A673 (cell line): ENCODE measurements at regions not wholly inside any gene's neighbourhood (a gene's known extent, or its start where the extent isn't known, plus 50 kb on each side); places are given as distances from the start of the nearest gene placed in this dataset.

Source experiments
- BruUV-seq: library from RNA; stranded (reverse); fragments of 400-500 nt; replicated peaks from 2 replicates; lab custom pipeline; 2021; lab: Mats Ljungman, UMichigan
- CTCF ChIA-PET: fragments of 300-600 bp; sonication (Branson Sonifier 250); formaldehyde crosslinking; loops from one replicate; lab custom pipeline; 2022; ENCODE audit warnings: antibody characterized with exemption; lab: Charles Lee
- POLR2A ChIA-PET: fragments of 300-600 bp; sonication (Branson Sonifier 250); formaldehyde crosslinking; loops from one replicate; lab custom pipeline; 2022; ENCODE audit warnings: antibody characterized with exemption; ENCODE audit not compliant: low non-redundant PET; lab: Charles Lee
- DNase-seq: peaks from one replicate; pipeline ENCODE4 v3.0.0-alpha.2; 2015; ENCODE audit warnings: low spot score
- H3K27ac ChIP-seq: fragments of 200-600 bp; sonication (generic); 2 replicates; pipeline ENCODE4 v1.5.1; 2016; ENCODE audit warnings: mixed run types, low read depth, mild to moderate bottlenecking, mixed read lengths, antibody characterized with exemption, low read length; ENCODE audit not compliant: poor library complexity, severe bottlenecking
- H3K27me3 ChIP-seq: fragments of 200-600 bp; sonication (generic); replicated peaks from 2 replicates; pipeline ENCODE4 v1.6.1; 2017; ENCODE audit warnings: mixed run types, low read depth, mild to moderate bottlenecking, mixed read lengths, antibody characterized with exemption, low read length; ENCODE audit not compliant: insufficient read depth, poor library complexity
- H3K36me3 ChIP-seq: fragments of 200-600 bp; sonication (generic); 2 replicates; pipeline ENCODE4 v1.6.1; 2016; ENCODE audit warnings: mixed run types, mild to moderate bottlenecking, mixed read lengths, antibody characterized with exemption, low read length; ENCODE audit not compliant: insufficient read depth, poor library complexity, severe bottlenecking
- H3K4me1 ChIP-seq: fragments of 200-600 bp; sonication (generic); 2 replicates; pipeline ENCODE4 v1.6.1; 2017; ENCODE audit warnings: mixed run types, mild to moderate bottlenecking, mixed read lengths, antibody characterized with exemption, low read length; ENCODE audit not compliant: insufficient read depth, poor library complexity, severe bottlenecking
- H3K4me3 ChIP-seq: fragments of 200-600 bp; sonication (generic); 2 replicates; pipeline ENCODE4 v1.5.1; 2016; ENCODE audit warnings: low read depth, mixed run types, mild to moderate bottlenecking, mixed read lengths, low read length; ENCODE audit not compliant: poor library complexity, severe bottlenecking
- H3K9me3 ChIP-seq: fragments of 200-600 bp; sonication (generic); 2 replicates; pipeline ENCODE4 v1.6.1; 2016; ENCODE audit warnings: mixed run types, low read depth, mild to moderate bottlenecking, mixed read lengths, antibody characterized with exemption, low read length; ENCODE audit not compliant: poor library complexity, severe bottlenecking
- CTCF ChIP-seq: fragments of 300-800, 200-600 bp; sonication (generic); conservative IDR thresholded peaks from 2 replicates; pipeline ENCODE4 v1.5.1; 2017; ENCODE audit warnings: low read depth, mild to moderate bottlenecking, antibody characterized with exemption, low read length, moderate library complexity, mixed read lengths
- EZH2 ChIP-seq: fragments of 200-600 bp; sonication (generic); IDR thresholded peaks from 2 replicates; pipeline ENCODE4 v1.6.1; 2017; ENCODE audit warnings: borderline replicate concordance, low read depth, mild to moderate bottlenecking, mixed read lengths, antibody characterized with exemption, low read length; ENCODE audit not compliant: poor library complexity, severe bottlenecking
- intact Hi-C: fragments of 100-400 bp; cut with micrococcal nuclease; formaldehyde crosslinking; loops from one replicate; pipeline ENCODE4 v1.10.0; 2022; ENCODE audit not compliant: unreplicated experiment

GRCh38 chr5:130777794-130778193, 387.3 kb downstream of the HINT1 start:
- no peak for TF ChIP-seq CTCF
- no peak for TF ChIP-seq EZH2

GRCh38 chr5:130773813-130774212, 391.2 kb downstream of the HINT1 start:
- no peaks in the 10 kb centered on the region for H3K4me1 ChIP-seq
- H3K4me3 ChIP-seq = no peak overlapping the region
- H3K27ac ChIP-seq = no peak overlapping the region
- H3K9me3 ChIP-seq = no peaks in the 10 kb centered on the region
- DNase-seq = no peak
- intact Hi-C loops = no loop called here
- BruUV-seq = no TSS peak
- H3K27me3 ChIP-seq = peaks cover 9% of the 10 kb centered on the region
- no peaks in the 10 kb centered on the region for H3K36me3 ChIP-seq
- CTCF ChIA-PET = no interaction called here
- POLR2A ChIA-PET = no interaction called here
- TF ChIP-seq CTCF (no peak), EZH2 (no peak)

More at GRCh38 chr5:130777794-130778193, 387.3 kb downstream of the HINT1 start:
- CTCF ChIA-PET = no interaction called here
- POLR2A ChIA-PET = no interaction called here
- Histone ChIP-seq H3K9me3 (no peaks in the 10 kb centered on the region), H3K27ac (no peak overlapping the region), H3K27me3 (peaks cover 9% of the 10 kb centered on the region), H3K36me3 (no peaks in the 10 kb centered on the region), H3K4me3 (no peak overlapping the region), H3K4me1 (no peaks in the 10 kb centered on the region)
- no peak for DNase-seq
- intact Hi-C loops = no loop called here
- BruUV-seq = no TSS peak

- POLR2A ChIA-PET = no interaction called here
- CTCF ChIA-PET = no interaction called here
- Histone ChIP-seq H3K4me1 (no peaks in the 10 kb centered on the region), H3K36me3 (no peaks in the 10 kb centered on the region), H3K27ac (no peak overlapping the region), H3K4me3 (no peak overlapping the region), H3K27me3 (no peaks in the 10 kb centered on the region), H3K9me3 (no peaks in the 10 kb centered on the region)
- intact Hi-C loops = no loop called here
- BruUV-seq = no TSS peak
- TF ChIP-seq CTCF (no peak), EZH2 (no peak)
- no peak for DNase-seq
Observed at GRCh38 chr5:130762031-130762430, 403.0 kb downstream of the HINT1 start.
